ENCODE measurements at regions not wholly inside any gene's neighbourhood (a gene's known extent, or its start where the extent isn't known, plus 50 kb on each side); places are given as distances from the start of the nearest gene placed in this dataset.

DNA sequence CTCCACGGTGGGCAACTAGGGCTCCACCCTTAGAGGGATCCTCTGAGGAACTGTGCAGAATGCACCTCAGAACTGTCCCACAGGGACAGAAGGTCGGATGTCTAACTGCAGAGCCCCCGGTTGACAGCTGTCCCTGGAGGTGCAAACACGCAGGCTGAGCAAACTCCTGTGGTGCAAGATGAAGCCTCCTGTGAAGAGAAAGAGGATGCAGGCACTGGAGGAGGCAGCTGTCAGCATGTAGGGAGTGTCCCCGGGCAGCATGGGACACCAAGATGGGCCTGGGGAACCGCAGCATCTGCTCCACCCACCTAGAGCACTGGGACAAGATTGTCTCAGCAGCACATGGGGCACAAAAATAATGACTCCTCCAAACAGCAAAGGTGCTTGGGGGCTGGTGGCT is 258.9 kb downstream of the ABHD5 start:
- DNase-seq (ENCODE audit: low read depth): no peak
- H3K4me3 ChIP-seq (ENCODE audit: control insufficient read depth, low read depth, low read length): no peak overlapping the region
- TF ChIP-seq, protein P1, sequence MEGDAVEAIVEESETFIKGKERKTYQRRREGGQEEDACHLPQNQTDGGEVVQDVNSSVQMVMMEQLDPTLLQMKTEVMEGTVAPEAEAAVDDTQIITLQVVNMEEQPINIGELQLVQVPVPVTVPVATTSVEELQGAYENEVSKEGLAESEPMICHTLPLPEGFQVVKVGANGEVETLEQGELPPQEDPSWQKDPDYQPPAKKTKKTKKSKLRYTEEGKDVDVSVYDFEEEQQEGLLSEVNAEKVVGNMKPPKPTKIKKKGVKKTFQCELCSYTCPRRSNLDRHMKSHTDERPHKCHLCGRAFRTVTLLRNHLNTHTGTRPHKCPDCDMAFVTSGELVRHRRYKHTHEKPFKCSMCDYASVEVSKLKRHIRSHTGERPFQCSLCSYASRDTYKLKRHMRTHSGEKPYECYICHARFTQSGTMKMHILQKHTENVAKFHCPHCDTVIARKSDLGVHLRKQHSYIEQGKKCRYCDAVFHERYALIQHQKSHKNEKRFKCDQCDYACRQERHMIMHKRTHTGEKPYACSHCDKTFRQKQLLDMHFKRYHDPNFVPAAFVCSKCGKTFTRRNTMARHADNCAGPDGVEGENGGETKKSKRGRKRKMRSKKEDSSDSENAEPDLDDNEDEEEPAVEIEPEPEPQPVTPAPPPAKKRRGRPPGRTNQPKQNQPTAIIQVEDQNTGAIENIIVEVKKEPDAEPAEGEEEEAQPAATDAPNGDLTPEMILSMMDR (conservative IDR thresholded peaks at IDR 0.05; ENCODE audit: control insufficient read depth, insufficient read depth, low read depth, low read length): no peak

DNA sequence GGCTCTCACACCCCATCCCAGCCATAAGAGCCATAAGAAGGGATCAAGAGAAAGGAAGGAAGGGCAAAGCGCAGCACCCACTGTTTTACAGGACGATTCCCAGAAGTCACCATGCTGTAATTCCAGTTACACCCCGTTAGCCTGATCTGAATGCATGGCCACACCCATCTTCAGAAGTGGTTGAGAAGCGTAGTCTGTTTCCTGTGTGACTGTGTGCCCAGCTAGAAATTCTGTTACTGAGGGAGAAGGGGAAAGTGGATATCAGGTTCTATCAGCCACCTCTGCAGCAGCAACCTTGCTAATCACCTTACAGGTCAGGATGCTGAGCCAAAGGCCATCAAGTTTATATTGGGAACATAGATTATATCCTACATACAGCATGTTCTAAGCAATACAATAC is 260.0 kb downstream of the ABHD5 start:
- TF ChIP-seq, protein P1 (conservative IDR thresholded peaks at IDR 0.05; ENCODE audit: control insufficient read depth, insufficient read depth, low read depth, low read length): no peak
- DNase-seq (ENCODE audit: low read depth): no peak
- H3K4me3 ChIP-seq (ENCODE audit: control insufficient read depth, low read depth, low read length): no peak overlapping the region

DNA sequence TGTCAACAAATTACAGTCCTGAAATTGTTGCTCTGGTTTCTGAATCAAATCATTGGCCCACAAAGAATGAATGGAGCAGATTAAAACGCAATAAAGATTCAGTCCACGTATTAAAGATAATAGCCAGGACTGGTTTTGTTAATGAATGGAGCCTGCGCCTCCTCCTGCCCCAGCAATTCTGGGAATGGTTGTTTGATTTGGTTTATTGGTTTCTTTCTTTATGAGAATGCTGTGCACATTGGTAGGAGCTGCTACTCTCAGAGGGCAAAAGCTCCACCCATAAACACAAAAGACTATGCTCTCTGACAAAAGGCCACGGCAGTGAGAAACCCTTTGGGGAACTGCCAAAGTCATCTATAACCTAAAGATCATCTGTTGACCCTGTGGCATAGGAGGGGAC is 261.1 kb downstream of the ABHD5 start:
- TF ChIP-seq, protein P1 (conservative IDR thresholded peaks at IDR 0.05; ENCODE audit: control insufficient read depth, insufficient read depth, low read depth, low read length): no peak
- H3K4me3 ChIP-seq (ENCODE audit: control insufficient read depth, low read depth, low read length): no peak overlapping the region

DNA sequence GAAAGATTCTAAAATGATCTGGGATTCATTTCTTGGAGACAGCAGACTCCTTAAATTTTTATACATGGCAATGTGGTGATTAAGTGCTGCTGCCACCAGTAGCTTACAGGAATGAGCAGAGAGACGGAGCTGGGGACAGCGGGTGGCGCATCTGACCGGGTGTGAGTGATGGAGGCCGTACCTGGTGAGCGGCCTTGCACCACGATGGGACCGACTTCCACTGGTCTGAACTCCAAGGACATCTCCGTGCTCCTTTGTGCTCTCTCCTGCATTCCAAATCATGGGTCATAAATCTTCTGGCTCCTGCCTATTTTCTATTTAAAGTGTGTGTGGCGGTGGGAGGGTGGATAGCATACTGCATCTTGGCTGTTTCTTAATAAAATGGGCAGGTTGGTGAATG is 262.6 kb downstream of the ABHD5 start:
- TF ChIP-seq, protein P1 (conservative IDR thresholded peaks at IDR 0.05; ENCODE audit: control insufficient read depth, insufficient read depth, low read depth, low read length): no peak
- H3K4me3 ChIP-seq (ENCODE audit: control insufficient read depth, low read depth, low read length): no peak overlapping the region
- DNase-seq (ENCODE audit: low read depth): no peak

More for the DNA sequence above, 261.1 kb downstream of the ABHD5 start:
- no peak for DNase-seq (ENCODE audit: low read depth)

DNA sequence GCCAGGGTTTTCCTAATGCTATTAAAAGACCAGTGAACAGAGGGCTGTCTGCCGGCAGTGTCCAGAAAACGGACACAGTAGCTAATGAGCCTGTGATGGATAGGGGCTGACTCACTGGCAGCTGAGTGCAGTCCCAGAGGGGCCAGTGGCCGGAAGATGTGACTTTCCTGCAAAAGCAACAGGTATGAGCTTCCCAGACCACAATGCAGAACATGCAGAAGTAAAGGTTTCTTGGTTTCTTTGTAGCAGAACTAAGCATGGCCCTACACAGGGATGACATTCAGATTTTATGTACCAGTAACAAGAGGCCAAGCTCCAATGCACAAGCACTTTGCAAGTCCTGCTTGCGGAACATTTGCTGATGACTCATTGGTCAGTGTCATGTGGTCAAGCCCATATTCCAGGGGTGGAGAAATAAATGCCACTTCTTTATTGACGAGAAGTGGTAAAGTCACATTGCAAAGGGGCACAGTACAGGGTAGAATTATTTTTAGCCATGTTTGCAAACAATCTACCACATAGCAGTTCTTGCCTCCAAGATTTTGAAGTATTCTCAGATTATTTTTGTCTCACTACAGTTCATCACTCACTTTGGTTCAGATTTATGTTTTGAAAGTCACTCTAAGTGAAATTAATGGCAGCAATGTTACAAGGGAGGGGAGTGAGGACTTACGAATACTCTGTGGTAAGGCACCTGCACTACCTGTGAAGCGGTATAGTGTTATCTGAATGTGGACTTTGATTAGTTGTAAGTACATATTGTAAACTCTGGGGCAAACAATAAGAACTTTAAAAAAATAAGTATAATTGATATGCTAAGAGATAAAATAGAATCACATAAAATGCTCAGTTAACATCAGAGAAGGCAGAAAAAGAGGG is 263.3 kb downstream of the ABHD5 start:
- TF ChIP-seq, protein P1 (conservative IDR thresholded peaks at IDR 0.05; ENCODE audit: control insufficient read depth, insufficient read depth, low read depth, low read length): no peak
- H3K4me3 ChIP-seq (ENCODE audit: control insufficient read depth, low read depth, low read length): no peak overlapping the region
- peak; percentile 83 for DNase-seq (ENCODE audit: low read depth)

DNA sequence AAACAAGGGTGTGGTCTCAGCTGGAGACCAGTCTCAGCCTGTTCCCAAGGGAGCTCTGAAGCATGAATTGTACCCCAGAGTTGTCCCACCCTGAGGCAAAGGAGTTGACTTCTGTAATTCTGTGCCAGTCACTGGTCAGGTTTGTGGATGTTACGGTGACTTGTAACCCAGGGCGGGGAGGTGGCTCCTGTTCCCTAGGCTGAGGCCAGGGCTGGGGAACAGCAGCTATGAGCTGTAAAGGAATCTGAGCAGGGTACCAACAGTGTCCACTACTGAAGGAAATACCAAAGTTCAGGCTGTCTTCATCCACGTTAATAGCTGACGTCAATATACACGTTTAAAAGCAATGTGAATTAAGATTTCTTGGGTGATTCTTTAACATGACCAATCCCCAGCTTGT is 266.2 kb downstream of the ABHD5 start:
- DNase-seq (ENCODE audit: low read depth): no peak
- H3K4me3 ChIP-seq (ENCODE audit: control insufficient read depth, low read depth, low read length): no peak overlapping the region
- TF ChIP-seq, protein P1 (conservative IDR thresholded peaks at IDR 0.05; ENCODE audit: control insufficient read depth, insufficient read depth, low read depth, low read length): no peak
